ENCODE measurements at regions not wholly inside any gene's neighbourhood (a gene's known extent, or its start where the extent isn't known, plus 50 kb on each side); places are given as distances from the start of the nearest gene placed in this dataset.
"Not testable (repeated sequence)": the region's sequence is repeated elsewhere in the genome, so short reads cannot be mapped to it uniquely, and the experiment has no call there.

DNA sequence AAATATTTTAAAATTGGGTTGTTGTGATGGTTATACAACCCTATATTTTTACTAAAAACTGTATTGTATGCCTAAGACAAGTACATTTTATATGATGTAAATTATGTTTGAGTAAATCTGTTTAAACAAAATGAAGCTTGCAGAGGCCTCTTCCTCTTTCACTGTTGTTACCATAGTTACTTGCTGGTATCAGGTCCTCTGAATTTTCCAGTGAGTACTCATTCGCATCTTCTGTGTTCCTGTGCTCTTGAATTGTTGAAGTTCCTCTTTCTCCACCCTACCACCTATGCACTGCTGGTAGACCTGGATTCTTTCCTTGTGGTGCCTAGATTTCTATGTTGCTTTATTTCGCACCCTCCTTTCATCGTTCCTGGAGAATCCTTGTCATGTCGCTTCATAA, 938.5 kb upstream of the ACO1 start:
- DNase-seq: no peak

DNA sequence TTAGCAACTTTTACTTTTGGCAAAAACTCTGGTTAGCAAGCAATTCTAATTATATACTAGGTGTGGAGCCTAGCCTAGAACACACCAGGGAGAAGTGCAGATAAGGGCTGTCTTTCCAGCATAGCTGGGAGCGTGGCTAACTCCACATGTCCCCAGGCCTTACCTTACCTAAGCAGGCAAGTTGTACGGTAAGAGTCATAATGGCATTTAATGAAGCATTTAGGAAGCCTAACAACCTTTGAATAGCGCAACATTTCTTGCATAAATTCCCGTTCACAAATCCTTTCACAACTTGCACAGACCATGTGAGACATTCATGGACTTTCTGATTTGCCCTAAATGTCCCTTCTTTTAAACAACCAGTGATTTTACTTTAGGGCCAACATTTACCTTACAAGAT, 917.4 kb upstream of the ACO1 start:
- no peak for DNase-seq

DNA sequence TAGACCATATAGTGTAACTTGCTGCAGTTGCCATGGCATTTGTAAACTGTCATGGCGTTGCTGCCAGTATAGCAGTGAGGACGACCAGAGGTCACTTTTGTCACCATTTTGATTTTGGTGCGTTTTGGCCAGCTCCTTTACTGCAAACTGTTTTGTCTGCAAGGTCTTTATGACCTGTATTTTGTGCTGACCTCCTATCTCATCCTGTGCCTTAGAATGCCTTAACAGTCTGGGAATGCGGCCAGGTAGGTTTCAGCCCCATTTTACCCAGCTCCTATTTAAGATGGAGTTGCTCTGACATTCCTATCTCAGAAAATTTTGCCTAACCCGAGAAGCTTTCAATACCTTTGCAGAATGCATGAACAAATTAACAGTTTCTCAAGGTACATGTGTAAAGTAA, 914.4 kb upstream of the ACO1 start:
- DNase-seq: no peak

GRCh38 chr9:31471010-31471409, 913.4 kb upstream of the ACO1 start:
- DNase-seq: no peak

DNA sequence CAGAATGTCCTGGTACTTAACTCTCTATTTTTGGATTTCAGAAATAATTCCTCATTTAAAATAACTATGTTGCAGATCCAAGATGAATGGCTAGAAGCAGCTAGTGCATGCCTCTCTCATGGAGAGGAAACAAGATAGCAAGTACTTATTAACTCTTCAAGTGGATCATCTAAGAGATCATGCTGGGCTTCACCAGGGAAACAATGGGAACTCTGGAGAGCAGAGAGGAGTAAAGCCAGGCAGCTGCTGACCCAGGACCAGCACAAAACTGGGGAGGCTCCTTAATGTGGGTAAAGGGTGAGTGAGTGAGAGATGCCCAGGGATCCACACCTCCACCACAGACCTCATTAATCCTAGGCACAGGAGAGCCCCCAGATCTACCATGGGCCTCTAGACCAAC, 897.8 kb upstream of the ACO1 start:
- DNase-seq: no peak

GRCh38 chr9:31490551-31491106, 893.8 kb upstream of the ACO1 start:
- DNase-seq: no peak

DNA sequence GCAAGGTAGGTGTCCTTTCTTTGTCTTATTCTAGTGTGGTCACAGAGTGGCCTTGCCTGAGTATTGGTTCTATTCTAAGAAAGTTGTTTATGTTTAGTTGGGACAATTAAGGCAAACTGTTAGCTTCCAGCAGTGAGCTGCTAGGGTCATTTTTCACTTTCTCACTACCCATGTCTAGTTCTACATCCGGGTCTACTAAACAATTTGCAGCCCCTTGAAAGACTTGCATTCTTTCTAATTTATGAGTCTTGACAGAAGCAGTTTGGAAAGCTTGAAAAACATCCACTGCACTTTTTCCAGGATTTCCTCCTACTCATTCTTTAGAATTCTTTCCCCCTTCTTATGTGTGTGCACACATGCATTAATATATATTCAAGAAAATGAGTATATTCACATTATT, 892.2 kb upstream of the ACO1 start:
- no peak for DNase-seq

DNA sequence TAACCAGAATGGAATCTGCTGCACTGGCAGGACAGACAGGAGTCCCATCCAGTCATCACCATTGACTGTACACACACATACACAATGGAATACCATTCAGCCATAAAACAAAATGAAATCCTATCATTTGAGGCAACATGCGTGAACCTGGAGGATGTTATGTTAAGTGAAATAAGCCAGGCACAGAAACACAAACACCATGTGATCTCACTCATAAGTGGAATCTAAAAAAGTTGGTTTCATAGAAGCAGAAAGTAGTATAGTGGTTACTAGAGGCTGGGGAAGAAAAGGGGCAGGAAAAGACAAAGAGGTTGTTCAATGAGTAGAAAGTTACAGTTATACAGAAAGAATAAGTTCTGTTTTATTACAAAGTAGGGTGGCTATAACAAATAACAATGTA, 884.0 kb upstream of the ACO1 start:
- DNase-seq: no peak

DNA sequence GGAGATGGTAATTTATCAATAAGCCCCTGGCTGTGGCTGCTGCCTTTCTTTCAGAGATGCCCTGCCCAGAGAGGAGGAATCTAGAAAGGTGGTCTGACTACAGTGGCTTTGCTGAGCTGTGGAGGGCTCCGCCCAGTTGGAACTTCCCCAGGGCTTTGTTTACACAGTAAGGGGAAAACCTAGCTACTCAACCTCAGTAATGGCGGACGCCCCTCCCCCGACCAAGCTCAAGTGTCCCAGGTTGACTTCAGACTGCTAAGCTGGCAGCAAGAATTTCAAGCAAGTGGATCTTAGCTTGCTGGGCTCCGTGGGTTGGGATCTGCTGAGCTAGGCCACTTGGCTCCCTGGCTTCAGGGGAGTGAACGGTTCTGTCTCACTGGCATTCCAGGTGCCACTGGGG, 865.4 kb upstream of the ACO1 start:
- DNase-seq: peak; percentile 47

- DNase-seq: no peak
These were observed 865.0 kb upstream of the ACO1 start for GRCh38 chr9:31519424-31519823.

- DNase-seq: no peak
These were observed 864.6 kb upstream of the ACO1 start for GRCh38 chr9:31519826-31520225.

GRCh38 chr9:31520301-31521085, 864.0 kb upstream of the ACO1 start:
- DNase-seq: no peak

DNA sequence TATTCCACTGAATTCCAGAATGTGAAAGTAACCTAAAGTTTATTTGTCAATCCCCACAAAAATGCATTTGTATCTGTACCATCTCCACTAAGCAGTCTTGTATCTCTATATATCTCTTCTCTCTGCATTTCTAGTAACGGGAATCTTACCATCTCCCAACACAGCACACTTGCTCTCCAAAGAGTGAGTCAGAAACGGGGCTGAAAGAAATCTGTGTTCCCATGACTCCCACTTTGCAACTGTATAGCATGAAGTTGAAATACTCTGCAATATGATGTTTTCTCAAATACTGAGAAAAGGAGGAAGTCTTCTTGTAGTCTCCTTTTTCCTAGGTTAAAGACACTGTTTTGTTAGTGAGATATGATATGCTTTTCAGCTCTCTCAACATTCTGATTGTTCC, 848.8 kb upstream of the ACO1 start:
- no peak for DNase-seq

- DNase-seq: no peak
These were observed 848.0 kb upstream of the ACO1 start for GRCh38 chr9:31536471-31536870.

DNA sequence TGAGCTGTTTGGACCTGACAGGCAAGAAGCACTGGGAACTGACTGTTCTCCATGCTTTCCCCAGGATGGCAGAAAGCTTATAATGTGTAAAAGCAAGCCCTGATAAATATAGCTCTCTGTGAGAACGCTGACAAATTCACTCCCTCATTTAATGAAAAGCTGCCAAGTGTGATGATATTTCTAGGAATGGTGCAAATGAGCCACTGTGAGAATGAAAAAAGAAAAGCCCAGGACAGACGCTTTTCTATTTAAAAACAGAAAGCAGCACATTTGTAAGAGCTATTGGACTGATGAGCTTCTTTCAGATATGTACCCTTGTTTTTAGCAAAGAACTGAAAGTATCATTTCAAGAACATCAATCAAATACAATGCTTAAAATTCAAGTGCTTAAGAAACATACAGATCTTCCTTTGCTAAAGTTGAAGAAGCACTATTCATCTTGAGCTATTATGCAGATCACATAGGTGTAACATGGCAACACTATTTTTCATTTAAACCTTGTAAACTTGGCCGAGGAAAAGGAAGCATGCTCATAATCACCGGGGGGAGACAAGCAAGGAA, 842.6 kb upstream of the ACO1 start:
- no peak for DNase-seq

DNA sequence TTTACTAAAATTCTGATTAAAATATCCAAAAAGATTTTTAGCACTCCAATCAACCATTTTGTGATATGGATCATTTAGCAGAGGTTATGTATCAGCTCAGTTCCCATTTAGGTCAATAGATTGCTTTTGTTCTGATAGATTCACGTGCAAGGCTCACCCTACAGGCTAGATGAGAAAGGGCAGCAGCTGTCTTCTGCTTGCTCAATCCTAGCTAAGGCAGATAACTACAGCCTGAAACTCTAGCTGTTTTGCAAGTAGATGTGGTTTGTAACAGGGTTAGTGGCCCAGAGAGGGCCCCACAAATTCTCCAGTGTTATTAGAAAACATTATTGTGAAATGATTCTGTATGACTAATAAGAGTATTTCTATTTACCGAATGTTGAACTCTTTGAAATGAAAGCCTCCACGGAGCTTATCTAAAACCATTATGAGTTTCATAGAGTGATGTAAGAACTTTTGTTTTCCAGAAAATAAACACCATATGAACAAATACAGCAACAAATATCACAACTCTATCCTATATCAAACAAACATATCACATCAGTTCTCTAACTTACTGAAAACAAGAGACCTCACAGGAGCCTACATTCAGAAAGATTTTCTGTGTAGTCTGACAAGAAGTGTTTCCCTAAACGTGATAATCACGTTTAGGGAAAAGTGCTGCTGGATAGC, 841.9 kb upstream of the ACO1 start:
- DNase-seq: peak; percentile 12

DNA sequence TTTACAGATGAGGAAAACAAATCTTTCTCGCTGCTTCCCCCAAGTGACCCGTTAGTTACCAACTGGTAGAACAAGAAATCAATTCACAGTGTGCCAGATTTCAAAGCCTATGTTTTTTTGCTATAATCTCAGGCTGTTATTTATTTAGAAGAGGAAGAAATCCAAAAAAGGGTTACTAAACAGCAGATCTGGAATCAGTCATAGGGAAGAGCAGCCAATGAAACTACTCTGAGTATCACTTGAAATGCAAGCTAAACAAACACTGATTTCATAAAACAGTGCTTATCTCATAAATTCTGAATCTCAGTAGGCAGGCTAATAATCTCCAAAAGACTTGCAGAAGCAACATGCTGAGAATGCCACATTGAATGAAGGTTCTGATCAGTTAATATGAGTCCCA, 829.5 kb upstream of the ACO1 start:
- DNase-seq: no peak

GRCh38 chr9:31556667-31557463, 827.6 kb upstream of the ACO1 start:
- DNase-seq: no peak

- not testable (repeated sequence) for DNase-seq
These were observed 812.3 kb upstream of the ACO1 start for GRCh38 chr9:31572190-31572589.

DNA sequence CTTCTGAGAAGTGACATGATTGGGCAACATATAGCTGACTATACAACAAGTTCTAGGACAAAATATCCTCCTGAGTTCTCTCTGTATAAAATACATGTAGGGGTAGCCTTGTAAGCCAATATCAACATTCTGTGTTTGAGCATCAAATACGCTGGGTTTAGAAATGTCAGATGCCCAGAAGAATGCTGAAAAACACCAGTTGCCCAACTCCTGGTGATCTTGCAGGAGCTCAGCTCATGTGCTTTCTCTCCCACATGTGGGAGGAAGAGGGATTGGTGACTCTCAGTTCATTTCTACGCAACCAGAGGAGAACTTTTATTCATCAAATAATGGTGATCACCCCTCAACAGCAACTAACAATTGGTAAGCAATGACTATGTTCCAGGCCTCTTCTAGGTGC, 810.9 kb upstream of the ACO1 start:
- no peak for DNase-seq

DNA sequence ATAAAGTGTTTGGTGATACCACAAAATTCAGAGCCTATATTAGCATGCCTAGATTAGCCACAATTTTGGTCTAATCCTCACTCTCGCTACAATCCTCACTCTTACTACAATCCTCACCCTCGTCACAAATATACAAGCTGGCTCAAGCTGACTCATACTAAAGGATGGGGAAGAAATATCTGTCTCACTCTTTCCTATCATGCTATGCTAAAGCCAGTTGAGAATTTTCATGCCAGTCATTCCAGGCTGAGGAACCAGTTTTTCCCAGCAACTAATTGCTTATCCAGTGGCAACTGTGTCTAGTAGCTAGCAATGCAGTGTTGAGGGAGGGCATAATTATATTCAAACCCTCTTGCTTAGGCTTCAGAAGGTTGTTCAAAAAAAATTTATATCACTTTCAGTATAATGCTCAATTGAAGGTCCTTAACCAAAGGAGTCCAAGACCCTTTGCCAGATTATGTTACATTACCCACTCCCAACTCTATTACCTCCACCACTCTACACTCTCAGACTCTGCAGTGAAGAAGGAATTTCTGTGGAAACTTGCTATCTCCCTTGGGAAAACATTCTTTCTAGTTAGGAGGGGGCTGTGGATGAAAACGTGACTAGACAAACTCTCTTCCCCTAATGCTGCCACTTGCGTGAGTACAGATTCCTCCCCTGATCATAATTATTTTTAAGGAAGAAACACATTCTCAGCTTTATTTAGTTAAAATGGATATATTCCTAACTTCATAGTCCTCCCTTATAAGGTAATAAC, 810.3 kb upstream of the ACO1 start:
- no peak for DNase-seq

DNA sequence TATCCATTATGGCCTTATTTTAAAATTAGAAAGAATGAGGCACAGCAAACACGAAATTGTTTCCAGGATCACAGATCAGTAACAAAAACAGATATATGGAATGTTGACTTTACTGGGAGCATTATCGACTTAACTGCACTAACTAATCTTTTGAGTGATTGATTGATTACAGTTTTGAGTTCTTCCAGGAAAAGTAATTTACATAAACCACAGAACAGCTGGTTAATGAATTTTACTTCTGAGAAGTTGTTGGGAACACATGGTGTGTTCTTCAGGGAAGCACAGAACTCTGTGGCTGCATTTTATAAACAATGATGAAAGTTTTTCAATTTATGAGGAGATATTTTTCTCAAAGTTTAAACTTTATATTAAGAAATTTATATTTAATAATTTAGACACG, 802.4 kb upstream of the ACO1 start:
- DNase-seq: no peak

- no peak for DNase-seq
These were observed 801.9 kb upstream of the ACO1 start for GRCh38 chr9:31582561-31582960.
